Renal cortex interstitium (tissue), 11 donors: ENCODE measurements at regions not wholly inside any gene's neighbourhood (a gene's known extent, or its start where the extent isn't known, plus 50 kb on each side); places are given as distances from the start of the nearest gene placed in this dataset.
A peak's percentile ranks its signal among the peaks of the same experiment; 100 is the strongest.
"Not testable (repeated sequence)": the region's sequence is repeated elsewhere in the genome, so short reads cannot be mapped to it uniquely, and the experiment has no call there.

Experiments used
- DNase-seq, 11 donors: peaks; one replicate each; pipeline ENCODE4 v3.0.0-alpha.2; 2013; ENCODE audit warnings: low read depth in 9 of 11, low spot score in 4 of 11; ENCODE audit errors: extremely low read depth in 1 of 11

- DNase-seq, result no peak
Measured at GRCh38 chr2:216934623-216935022, 74.8 kb upstream of the TNP1 start.

- DNase-seq, result no peak
Measured at GRCh38 chr2:216934151-216934550, 74.3 kb upstream of the TNP1 start.

- DNase-seq, result no peak
Measured at GRCh38 chr2:216932863-216933548, 73.1 kb upstream of the TNP1 start.

- no peak for DNase-seq
Measured at GRCh38 chr2:216932113-216932862, 72.4 kb upstream of the TNP1 start.

GRCh38 chr2:216930716-216931115 is 70.9 kb upstream of the TNP1 start:
- DNase-seq, result no peak

- DNase-seq, result not testable (repeated sequence)
Measured at GRCh38 chr2:216929338-216929737, 69.5 kb upstream of the TNP1 start.

GRCh38 chr2:216927163-216927562 is 67.3 kb upstream of the TNP1 start:
- no peak for DNase-seq

GRCh38 chr2:216925636-216926366 is 65.9 kb upstream of the TNP1 start:
- peak in 5 of 11 donors; percentile 15 to 44 (median 33) for DNase-seq

GRCh38 chr2:216925006-216925405 is 65.1 kb upstream of the TNP1 start:
- peak in 5 of 11 donors; percentile 20 to 42 (median 34) for DNase-seq

- no peak for DNase-seq
Measured at GRCh38 chr2:216923706-216924105, 63.8 kb upstream of the TNP1 start.

- no peak for DNase-seq
Measured at GRCh38 chr2:216922175-216922780, 62.4 kb upstream of the TNP1 start.

- DNase-seq, result no peak
Measured at GRCh38 chr2:216920937-216921456, 61.1 kb upstream of the TNP1 start.

GRCh38 chr2:216920143-216920876 is 60.4 kb upstream of the TNP1 start:
- DNase-seq, result no peak

- no peak for DNase-seq
Measured at GRCh38 chr2:216918088-216918680, 58.3 kb upstream of the TNP1 start.

GRCh38 chr2:216916956-216917650 is 57.2 kb upstream of the TNP1 start:
- no peak for DNase-seq

GRCh38 chr2:216915557-216916150 is 55.8 kb upstream of the TNP1 start:
- DNase-seq, result no peak

- DNase-seq, result no peak
Measured at GRCh38 chr2:216914491-216914890, 54.6 kb upstream of the TNP1 start.
